Right lung (tissue), 2 donors: ENCODE measurements at regions not wholly inside any gene's neighbourhood (a gene's known extent, or its start where the extent isn't known, plus 50 kb on each side); places are given as distances from the start of the nearest gene placed in this dataset.
"Not testable (repeated sequence)": the region's sequence is repeated elsewhere in the genome, so short reads cannot be mapped to it uniquely, and the experiment has no call there.

ENCODE experiments used
- DNase-seq, 2 donors: peaks; one replicate each; pipeline ENCODE4 v3.0.0-alpha.2; 2013

DNA sequence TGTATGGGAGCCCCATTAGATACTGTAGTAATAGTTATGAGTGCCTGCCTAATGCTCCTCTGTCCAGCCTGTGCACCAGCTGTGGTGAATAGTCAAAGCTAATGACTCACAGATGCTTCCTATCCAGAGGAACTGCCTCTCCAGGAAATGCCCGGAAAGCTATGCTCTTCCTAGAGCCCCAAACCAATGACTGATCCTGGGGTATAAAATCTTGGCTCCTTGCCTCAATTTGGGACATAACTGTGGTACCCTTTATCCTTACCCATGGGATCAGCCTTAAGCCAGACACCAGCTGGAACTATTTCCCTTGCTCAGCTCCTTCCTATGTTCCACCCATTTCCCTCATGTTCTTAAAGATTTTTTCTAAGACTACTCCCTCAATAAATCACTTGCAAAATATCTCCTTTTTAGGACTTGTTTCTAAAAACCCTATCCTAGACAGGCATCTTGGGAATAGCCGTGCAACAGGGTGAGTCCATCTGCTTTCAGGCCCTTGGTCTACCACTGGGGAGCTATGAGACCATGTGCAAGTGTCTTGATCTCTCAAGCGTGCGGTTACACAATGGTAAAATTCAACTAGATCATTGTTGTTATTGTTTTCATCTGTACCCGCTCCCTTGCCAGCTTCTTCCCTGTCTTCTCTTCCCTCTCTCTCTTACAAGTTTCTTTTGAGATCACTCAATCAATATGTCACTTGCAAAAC lies 283.7 kb downstream of the BTBD3 start:
- DNase-seq, result no peak

GRCh38 chr20:12203399-12203798 lies 285.7 kb downstream of the BTBD3 start:
- DNase-seq, result no peak

DNA sequence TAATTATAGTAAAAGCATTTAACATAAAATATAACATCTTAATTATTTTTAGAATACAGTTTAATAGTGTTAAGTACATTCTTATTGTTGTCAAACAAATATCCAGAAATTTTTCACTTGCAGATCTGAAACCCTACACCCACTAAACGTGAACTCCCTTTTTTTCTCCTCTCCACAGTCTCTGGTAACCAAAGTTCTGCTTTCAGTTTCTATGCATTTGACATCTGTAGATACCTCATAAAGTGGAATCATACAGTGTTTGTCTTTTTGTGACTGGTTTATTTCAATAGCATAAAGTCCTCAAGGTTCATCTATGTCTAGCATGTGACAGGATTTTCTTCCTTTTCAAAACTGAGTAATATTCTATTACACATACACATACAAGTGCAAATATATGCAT lies 286.3 kb downstream of the BTBD3 start:
- DNase-seq, result no peak

DNA sequence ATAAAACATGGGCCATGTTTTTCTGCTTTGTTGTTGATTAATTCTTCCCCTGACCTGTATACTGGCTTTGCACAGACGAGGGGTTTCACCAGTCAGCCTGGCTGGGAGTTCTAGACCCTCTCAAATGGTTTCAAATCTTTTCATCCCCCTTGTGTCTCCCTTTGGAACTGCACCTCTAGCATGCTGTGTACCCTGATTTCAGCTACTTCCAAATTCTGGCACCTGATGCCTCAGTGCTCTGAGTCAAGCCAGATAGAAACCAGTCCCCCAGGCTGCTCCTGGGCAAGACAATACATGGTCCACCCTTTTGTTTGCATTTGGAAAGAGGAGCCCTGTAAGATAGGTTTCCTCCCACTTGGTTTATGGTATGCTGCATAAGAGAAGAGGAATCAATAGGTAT lies 290.2 kb downstream of the BTBD3 start:
- DNase-seq, result no peak

DNA sequence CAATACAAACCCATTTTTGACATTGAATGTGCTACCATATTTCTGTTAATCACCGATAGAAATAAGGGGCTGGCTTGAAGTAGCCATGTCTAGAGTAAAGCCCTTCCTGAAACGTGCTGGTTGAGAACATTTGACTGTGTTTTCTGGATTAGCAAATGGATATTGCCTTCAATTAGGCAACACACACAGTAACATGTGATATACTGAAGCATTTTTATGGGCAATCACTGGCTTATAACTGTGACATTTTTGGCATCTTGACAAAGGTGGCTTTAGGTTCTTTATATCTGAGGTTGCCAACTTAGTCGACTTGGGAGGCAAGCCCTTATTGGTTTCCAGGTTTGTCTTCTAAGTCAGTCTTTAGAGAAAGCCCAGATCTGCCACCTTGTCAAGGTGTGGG lies 292.9 kb downstream of the BTBD3 start:
- no peak for DNase-seq

GRCh38 chr20:12211361-12211760 lies 293.7 kb downstream of the BTBD3 start:
- DNase-seq, result no peak

DNA sequence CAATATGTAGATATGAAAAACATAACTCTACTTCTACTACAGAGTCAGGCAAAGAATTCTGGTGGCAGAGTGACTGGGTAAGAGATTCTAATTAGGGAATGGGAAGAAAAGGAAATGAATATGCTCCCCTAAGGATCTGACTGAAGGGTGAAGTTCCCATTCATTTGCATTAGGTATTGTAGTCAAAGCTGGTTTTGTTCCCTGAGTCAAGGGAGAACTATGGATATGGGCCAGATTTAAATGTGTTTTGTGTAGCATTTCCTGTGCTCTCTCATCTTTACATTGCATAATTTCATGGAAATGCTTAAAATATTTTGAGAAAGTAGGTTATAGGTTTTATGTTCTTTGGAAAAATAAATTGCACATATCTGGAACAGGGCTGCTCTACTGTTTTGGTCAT lies 299.7 kb downstream of the BTBD3 start:
- DNase-seq, result no peak

GRCh38 chr20:12219798-12220197 lies 302.1 kb downstream of the BTBD3 start:
- no peak for DNase-seq

DNA sequence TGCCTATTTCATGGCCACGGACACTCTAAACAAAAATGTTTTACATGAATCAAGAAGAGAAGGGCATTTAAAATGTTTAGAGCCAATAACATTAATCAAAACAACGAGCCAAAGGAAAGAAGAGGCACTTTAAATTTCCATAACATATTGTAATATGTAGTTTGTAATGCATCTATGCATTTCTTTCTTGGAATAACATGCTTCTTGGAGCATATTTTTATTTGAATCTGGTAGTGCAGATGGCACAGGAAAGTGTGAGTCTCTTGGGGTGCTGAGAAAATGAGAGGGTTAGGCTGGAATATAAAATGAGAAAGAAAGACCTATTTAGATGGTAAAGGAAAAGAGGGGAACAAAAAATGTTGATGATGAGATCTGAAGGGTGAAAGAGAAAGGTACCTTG lies 305.4 kb downstream of the BTBD3 start:
- no peak for DNase-seq

DNA sequence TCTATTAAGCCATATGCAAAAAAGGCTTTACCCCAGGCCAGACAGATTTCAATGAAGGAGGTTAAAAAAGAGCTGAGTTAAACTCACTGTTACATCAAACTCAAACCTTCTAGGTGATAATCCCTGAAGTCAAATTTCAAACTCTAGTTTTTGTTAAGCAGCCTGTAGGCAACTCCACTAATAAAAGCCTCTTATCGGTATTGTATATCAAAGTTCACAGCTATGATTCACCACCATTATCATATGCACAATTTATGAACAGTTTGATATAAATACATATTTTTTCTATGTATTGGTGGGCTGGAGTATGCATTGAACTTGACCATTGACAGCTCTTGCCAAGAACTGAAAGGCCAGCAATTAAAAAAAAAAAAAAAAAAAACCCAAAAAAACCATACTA lies 308.2 kb downstream of the BTBD3 start:
- no peak for DNase-seq

DNA sequence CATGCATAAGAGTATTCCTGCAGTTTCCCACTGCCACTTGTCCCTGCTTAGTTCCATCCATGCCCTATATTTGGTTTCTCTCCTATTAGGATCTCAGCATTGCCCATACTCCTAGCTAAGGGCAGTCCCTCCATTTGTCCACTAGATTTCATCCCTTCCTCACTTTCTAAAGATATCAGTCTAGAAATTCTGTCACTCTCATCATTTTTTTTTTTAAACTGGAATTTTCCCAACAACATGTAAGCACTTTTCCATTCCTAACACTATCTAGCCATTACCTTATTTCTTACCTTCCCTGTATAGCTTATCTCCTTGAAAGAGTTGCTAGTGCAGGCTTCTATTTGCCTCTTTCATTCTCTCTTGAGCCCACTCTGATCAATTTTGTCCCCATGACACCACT lies 312.2 kb downstream of the BTBD3 start:
- DNase-seq, result no peak

DNA sequence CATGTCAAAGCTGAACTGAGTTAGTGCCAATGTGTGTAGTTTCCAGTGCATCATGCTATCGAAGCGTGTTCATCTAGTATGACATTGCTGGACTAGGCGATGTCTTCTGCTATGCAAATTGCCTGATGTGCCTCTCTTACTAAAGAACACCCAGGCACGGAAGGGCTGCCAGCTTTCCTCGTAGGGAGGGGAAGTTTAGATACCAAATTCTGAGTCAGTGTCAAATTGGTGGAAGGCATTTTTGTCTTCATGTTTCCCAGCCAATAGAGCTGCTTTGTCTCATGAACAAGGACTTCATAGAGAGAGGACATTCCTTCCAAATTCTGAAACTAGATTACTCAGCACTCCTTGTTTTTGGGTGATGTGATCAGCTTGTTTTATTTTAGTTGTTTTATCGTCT lies 320.1 kb downstream of the BTBD3 start:
- no peak for DNase-seq

DNA sequence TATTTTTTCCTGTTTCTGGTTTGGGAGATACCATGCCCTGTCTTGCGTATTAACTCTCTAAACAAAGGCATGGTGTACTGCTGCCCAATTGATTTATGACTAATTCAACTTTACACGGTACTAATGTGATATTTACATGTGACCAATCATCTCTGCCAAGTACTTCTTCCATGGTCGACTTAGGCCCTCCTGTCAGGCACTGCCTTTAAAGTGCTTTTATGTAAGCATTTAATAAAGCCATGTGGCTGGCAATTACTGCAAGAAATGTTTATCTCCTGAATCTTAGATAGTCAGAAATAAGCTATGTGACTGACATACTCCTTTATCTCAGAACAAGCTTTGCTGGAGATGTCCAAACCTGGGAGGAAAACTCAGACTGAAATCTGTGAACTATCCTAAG lies 323.4 kb downstream of the BTBD3 start:
- DNase-seq, result no peak

DNA sequence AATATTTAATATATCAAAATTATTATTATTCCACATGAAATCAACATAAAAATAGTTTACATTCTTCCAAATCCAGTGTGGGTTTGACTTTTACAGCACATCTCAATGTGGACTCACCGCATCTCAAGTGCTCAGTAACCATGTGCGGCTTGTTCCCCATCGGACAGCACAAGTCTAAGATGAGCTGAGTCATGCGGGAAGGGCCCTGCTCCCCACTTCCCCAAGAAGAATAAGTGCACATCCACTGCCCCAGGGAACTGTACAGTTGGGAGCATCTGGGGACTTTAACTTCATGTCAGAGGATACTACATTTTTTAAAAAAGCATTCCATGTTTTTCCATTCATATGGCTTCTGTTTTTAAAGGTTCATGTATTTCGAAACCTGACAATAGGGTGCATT lies 325.6 kb downstream of the BTBD3 start:
- no peak for DNase-seq

- no peak for DNase-seq
Measured at GRCh38 chr20:12248481-12248880, 330.8 kb downstream of the BTBD3 start.

GRCh38 chr20:12250661-12251060 lies 333.0 kb downstream of the BTBD3 start:
- DNase-seq, result not testable (repeated sequence)

DNA sequence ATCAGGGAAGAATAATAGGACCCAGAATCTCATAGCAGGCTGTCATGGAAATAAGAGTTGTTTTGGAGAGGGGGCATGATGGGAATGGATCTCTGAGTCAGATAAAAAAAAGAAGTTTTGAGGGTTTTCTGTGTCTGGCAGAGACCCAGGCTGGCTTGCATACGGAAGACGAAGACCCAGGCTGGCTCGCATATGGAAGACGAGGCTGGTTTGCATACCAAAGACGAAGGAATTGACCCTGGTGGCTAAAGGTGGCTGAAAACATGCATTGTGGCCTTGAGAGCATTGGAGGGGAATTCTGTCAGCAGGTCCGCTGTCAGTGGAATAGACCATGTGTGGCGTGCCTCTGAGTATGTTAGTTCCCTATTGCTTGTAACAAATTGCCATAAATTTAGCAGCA lies 335.1 kb downstream of the BTBD3 start:
- DNase-seq, result no peak

DNA sequence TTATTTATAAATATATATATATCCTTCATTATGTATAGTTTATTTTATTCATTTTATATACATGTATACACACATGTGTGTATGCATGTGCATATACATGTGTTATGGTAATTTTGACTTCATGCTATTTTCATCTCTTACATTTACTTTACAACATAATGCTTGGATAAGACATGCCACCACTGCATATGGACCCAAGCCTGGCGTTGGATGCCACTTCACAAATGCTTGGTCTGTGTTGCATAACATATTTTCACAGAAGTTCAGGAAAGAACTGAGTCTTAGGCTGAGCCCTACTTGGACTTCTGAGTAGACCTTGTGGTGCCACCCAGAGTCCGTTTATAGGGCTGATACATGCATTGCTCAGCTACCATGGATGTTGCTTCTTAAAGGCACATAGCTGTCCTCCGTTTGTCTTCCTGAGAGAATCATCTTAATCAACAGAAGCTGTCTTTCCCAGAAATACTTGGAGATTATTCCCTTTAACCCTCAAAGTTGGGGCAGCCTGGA lies 337.8 kb downstream of the BTBD3 start:
- no peak for DNase-seq

- DNase-seq, result no peak
Measured at GRCh38 chr20:12256806-12257205, 339.1 kb downstream of the BTBD3 start.

DNA sequence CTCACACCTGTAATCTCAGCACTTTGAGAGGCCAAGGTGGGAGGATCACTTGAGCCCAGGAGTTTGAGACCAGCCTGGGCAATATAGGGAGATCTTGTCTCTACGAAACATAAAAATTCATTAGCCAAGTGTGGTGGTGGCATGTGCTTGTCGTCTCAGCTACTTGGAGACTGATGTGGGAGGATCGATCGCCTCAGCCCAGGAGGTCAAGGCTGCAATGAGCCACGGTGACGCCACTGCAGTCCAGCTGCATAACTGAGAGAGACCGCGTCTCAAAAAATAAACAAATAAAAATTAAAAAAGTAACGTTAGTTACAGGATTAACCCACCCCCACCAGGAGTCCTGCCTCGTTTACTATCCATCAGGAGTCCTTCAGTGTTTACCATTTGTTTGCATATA lies 345.1 kb downstream of the BTBD3 start:
- DNase-seq, result no peak

DNA sequence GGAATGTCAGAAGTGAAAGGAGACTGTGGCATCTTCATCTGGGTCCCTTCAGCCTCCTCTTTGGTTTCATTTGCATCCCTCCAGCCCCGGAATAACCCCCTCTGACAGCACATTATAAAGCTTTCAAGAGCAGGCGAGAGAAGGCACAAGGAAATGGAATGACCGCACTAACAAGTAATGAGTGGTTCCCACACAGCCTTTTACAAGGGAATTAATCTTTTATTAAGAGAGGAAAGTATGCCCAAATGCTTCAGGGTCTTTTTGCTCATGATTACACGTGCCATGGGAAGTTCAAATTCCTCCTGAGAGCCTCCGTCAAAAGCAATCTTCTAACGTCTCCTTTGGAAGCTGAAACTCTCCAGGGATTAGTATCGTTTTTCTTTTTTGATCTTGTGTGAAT lies 347.0 kb downstream of the BTBD3 start:
- no peak for DNase-seq

DNA sequence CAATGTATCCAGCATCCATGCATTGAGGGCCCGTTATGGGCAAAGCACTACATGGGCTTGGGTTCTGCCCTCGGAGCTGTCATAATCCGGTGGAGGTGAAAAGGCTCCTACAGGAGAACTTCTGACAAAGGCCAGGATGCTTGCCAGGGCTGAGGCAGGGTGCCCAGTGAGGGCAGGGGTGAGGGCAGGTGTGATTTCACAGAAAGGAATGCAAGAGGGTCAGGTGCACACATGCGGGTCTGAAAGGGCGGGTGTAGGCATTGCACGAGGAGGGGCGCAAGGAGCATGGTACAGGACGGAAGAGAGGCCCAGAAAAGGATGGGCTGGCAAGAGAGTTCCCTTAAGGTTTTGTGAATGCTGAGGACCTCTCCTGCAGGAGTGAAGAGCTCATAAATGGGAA lies 348.0 kb downstream of the BTBD3 start:
- no peak for DNase-seq

GRCh38 chr20:12269579-12269978 lies 351.9 kb downstream of the BTBD3 start:
- no peak for DNase-seq

DNA sequence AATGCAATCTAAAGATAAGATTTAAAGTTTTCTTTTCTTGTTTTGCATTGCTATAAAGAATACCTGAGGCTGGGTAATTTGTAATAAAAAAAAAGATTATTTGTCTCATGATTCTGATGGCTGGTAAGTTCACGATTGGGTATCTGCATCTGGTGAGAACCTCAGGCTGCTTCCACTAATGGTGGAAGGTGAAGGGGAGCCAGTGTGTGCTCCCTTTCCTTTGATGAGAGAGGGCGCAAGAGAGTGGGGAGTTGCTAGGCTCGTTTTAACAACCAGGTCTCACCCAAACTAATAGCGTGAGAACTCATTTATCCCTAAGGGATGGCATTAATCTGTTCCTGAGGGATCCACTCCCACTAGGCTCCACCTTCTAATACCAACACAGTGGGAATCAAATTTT lies 353.2 kb downstream of the BTBD3 start:
- no peak for DNase-seq
